GM23338 (cell line): ENCODE measurements at regions not wholly inside any gene's neighbourhood (a gene's known extent, or its start where the extent isn't known, plus 50 kb on each side); places are given as distances from the start of the nearest gene placed in this dataset.

Experiments
- ATAC-seq: fragments of 200-7000 bp; cut with Tn5 transposase; 3 replicates; pipeline ENCODE4 v1.9.1; 2020
- DNase-seq: peaks from one replicate; pipeline ENCODE4 v3.0.0-alpha.2; 2015; ENCODE audit warnings: low spot score
- H2AFZ ChIP-seq: fragments of 200-600 bp; sonication (generic); 2 replicates; pipeline ENCODE4 v1.8.0; 2016; ENCODE audit warnings: antibody characterized with exemption, mild to moderate bottlenecking, moderate library complexity
- H3F3A ChIP-seq: fragments of 200-600 bp; sonication (generic); replicated peaks from 2 replicates; pipeline ENCODE4 v1.8.0; 2017; ENCODE audit warnings: antibody characterized with exemption, mixed run types, low read depth
- H3K27ac ChIP-seq: fragments of 200-600 bp; sonication (generic); 2 replicates; pipeline ENCODE4 v1.6.1; 2016; ENCODE audit warnings: low read depth
- H3K27me3 ChIP-seq: fragments of 200-600 bp; sonication (generic); 2 replicates; pipeline ENCODE4 v1.8.0; 2016; ENCODE audit warnings: mild to moderate bottlenecking, mixed run types, moderate library complexity; ENCODE audit not compliant: insufficient read depth
- H3K36me3 ChIP-seq: fragments of 200-600 bp; sonication (generic); 2 replicates; pipeline ENCODE4 v1.8.0; 2016; ENCODE audit warnings: mild to moderate bottlenecking; ENCODE audit not compliant: insufficient read depth
- H3K4me1 ChIP-seq: fragments of 200-600 bp; sonication (generic); 2 replicates; pipeline ENCODE4 v1.8.0; 2016; ENCODE audit warnings: mild to moderate bottlenecking, moderate library complexity; ENCODE audit not compliant: insufficient read depth
- H3K4me2 ChIP-seq: fragments of 200-600 bp; sonication (generic); 2 replicates; pipeline ENCODE4 v1.7.1; 2017; ENCODE audit warnings: mixed run types
- H3K4me3 ChIP-seq: fragments of 200-600 bp; sonication (generic); 2 replicates; pipeline ENCODE4 v1.6.1; 2016; ENCODE audit warnings: mixed run types
- H3K79me2 ChIP-seq: fragments of 200-600 bp; sonication (generic); replicated peaks from 2 replicates; pipeline ENCODE4 v1.8.0; 2017; ENCODE audit warnings: mild to moderate bottlenecking; ENCODE audit not compliant: insufficient read depth
- H3K9me2 ChIP-seq: fragments of 200-600 bp; sonication (generic); 2 replicates; pipeline ENCODE4 v1.8.0; 2017; ENCODE audit not compliant: insufficient read depth
- H4K20me1 ChIP-seq: fragments of 200-600 bp; sonication (generic); replicated peaks from 2 replicates; pipeline ENCODE4 v1.8.0; 2017; ENCODE audit warnings: mild to moderate bottlenecking; ENCODE audit not compliant: insufficient read depth
- H3K27ac Mint-ChIP-seq: 2 replicates; pipeline ENCODE4 v1.8.0; 2020; ENCODE audit warnings: inconsistent platforms, mild to moderate bottlenecking, moderate library complexity, mixed read lengths
- H3K27me3 Mint-ChIP-seq: 3 replicates; pipeline ENCODE4 v1.8.0; 2022; ENCODE audit warnings: low read depth, mild to moderate bottlenecking, moderate library complexity, mixed read lengths, inconsistent platforms; ENCODE audit not compliant: insufficient read depth, poor library complexity
- H3K36me3 Mint-ChIP-seq: 3 replicates; pipeline ENCODE4 v1.8.0; 2021; ENCODE audit warnings: low read depth, mild to moderate bottlenecking, inconsistent platforms, moderate library complexity, mixed read lengths
- H3K4me1 Mint-ChIP-seq: 3 replicates; pipeline ENCODE4 v1.8.0; 2020; ENCODE audit warnings: mild to moderate bottlenecking, inconsistent platforms, mixed read lengths
- H3K4me3 Mint-ChIP-seq: 3 replicates; pipeline ENCODE4 v1.8.0; 2021; ENCODE audit warnings: moderate library complexity, mild to moderate bottlenecking, inconsistent platforms, mixed read lengths
- H3K9me3 Mint-ChIP-seq: 3 replicates; pipeline ENCODE4 v1.8.0; 2020; ENCODE audit warnings: moderate library complexity, mild to moderate bottlenecking, inconsistent platforms, mixed read lengths
- EZH2 ChIP-seq: fragments of 200-600 bp; sonication (generic); IDR thresholded peaks from one replicate; pipeline ENCODE4 v1.8.0; 2017; ENCODE audit warnings: antibody characterized with exemption, mild to moderate bottlenecking, low read depth; ENCODE audit not compliant: unreplicated experiment
- EZH2phosphoT487 ChIP-seq: fragments of 200-600 bp; sonication (generic); IDR thresholded peaks from one replicate; pipeline ENCODE4 v1.8.1; 2018; ENCODE audit warnings: antibody characterized with exemption; ENCODE audit not compliant: unreplicated experiment
- JUNB ChIP-seq: IDR thresholded peaks from one replicate; pipeline ENCODE4 v1.6.1; 2016; ENCODE audit warnings: antibody characterized with exemption; ENCODE audit not compliant: unreplicated experiment
- NANOG ChIP-seq: IDR thresholded peaks from 2 replicates; pipeline ENCODE4 v1.6.1; 2016; ENCODE audit warnings: antibody characterized with exemption, borderline replicate concordance
- STAT1 ChIP-seq: IDR thresholded peaks from one replicate; pipeline ENCODE4 v1.6.1; 2016; ENCODE audit warnings: antibody characterized with exemption; ENCODE audit not compliant: unreplicated experiment
- ZNF114 ChIP-seq: fragments of 250-450 bp; sonication (Bioruptor Pico); IDR thresholded peaks from 2 replicates; pipeline ENCODE4 v1.5.0; 2020; ENCODE audit warnings: mild to moderate bottlenecking, moderate library complexity
- ZNF331 ChIP-seq: fragments of 250-450 bp; sonication (Bioruptor Pico); IDR thresholded peaks from 2 replicates; pipeline ENCODE4 v1.5.0; 2020; ENCODE audit warnings: low read depth, mild to moderate bottlenecking, moderate library complexity
- TF ChIP-seq, protein P1 (sequence below), 2 experiments: fragments of 200-600 bp in 1 of 2; sonication (generic) in 1 of 2; conservative IDR thresholded peaks; 2 replicates each; pipeline versions ENCODE4 v1.5.1 to v1.6.1; 2016 to 2017; ENCODE audit warnings: antibody characterized with exemption in 2 of 2, low read depth in 2 of 2, mild to moderate bottlenecking in 2 of 2, moderate library complexity in 1 of 2
- TF ChIP-seq, protein P2 (sequence below): IDR thresholded peaks from one replicate; pipeline ENCODE4 v1.6.1; 2018; ENCODE audit warnings: antibody characterized with exemption; ENCODE audit not compliant: unreplicated experiment

DNA sequence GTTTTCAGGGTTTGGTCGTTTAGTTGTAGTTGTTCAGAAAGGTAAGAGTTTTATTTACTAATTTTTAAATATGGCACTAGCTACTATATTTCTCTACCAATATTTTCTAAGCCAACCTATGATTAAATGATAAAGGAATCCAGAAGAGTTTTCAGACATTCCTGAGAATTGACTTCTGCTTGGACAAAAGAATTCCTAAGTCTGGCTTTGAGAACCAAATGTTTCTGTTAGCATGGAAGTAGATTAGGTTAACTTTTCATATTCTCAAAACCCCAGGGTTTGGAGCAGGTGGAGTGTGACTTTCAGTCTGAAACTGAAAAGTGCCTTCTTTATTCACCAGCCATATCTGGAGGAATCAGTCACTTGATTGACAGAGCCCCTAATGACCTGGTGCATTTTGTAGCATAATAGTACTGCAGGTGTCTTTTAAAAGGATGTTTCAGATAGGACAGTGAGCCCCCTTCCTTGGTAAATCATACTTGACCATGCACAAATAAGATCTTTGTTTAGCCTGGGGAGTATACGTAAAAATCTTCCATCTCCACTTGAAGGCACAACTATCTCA lies 457.0 kb upstream of the ZNF462 start:
- no peaks in the 10 kb centered on the region for H3K27me3 ChIP-seq
- H3K4me2 ChIP-seq, result 0 out of 2 replicates have a peak overlapping the region, but pooled peaks have one; percentile 41
- Mint-ChIP-seq H3K27me3 (no peaks in the 10 kb centered on the region), H3K36me3 (no peaks in the 10 kb centered on the region), H3K9me3 (no peaks in the 10 kb centered on the region), H3K27ac (peak overlapping the region; percentile 75; the same call in 1 of the 2 replicates), H3K4me3 (no peak overlapping the region), H3K4me1 (peaks cover 14% of the 10 kb centered on the region)
- H4K20me1 ChIP-seq, result no peaks in the 10 kb centered on the region
- DNase-seq (peak; percentile 18), ATAC-seq (no peak)
- no peaks in the 10 kb centered on the region for H3K79me2 ChIP-seq
- H3K27ac ChIP-seq, result no peak overlapping the region; the same call in 1 of the 2 replicates
- H3K36me3 ChIP-seq, result no peaks in the 10 kb centered on the region
- H3K9me2 ChIP-seq, result no peaks in the 10 kb centered on the region
- TF ChIP-seq EZH2 (no peak), NANOG (no peak), ZNF114 (CRISPR knock-in tag) (no peak), EZH2phosphoT487 (no peak), JUNB (no peak), STAT1 (no peak), ZNF331 (no peak)
- TF ChIP-seq, protein P1, sequence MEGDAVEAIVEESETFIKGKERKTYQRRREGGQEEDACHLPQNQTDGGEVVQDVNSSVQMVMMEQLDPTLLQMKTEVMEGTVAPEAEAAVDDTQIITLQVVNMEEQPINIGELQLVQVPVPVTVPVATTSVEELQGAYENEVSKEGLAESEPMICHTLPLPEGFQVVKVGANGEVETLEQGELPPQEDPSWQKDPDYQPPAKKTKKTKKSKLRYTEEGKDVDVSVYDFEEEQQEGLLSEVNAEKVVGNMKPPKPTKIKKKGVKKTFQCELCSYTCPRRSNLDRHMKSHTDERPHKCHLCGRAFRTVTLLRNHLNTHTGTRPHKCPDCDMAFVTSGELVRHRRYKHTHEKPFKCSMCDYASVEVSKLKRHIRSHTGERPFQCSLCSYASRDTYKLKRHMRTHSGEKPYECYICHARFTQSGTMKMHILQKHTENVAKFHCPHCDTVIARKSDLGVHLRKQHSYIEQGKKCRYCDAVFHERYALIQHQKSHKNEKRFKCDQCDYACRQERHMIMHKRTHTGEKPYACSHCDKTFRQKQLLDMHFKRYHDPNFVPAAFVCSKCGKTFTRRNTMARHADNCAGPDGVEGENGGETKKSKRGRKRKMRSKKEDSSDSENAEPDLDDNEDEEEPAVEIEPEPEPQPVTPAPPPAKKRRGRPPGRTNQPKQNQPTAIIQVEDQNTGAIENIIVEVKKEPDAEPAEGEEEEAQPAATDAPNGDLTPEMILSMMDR (conservative IDR thresholded peaks at IDR 0.05; ENCODE audit: low read depth in 2 of 2), result no peak
- TF ChIP-seq, protein P2, sequence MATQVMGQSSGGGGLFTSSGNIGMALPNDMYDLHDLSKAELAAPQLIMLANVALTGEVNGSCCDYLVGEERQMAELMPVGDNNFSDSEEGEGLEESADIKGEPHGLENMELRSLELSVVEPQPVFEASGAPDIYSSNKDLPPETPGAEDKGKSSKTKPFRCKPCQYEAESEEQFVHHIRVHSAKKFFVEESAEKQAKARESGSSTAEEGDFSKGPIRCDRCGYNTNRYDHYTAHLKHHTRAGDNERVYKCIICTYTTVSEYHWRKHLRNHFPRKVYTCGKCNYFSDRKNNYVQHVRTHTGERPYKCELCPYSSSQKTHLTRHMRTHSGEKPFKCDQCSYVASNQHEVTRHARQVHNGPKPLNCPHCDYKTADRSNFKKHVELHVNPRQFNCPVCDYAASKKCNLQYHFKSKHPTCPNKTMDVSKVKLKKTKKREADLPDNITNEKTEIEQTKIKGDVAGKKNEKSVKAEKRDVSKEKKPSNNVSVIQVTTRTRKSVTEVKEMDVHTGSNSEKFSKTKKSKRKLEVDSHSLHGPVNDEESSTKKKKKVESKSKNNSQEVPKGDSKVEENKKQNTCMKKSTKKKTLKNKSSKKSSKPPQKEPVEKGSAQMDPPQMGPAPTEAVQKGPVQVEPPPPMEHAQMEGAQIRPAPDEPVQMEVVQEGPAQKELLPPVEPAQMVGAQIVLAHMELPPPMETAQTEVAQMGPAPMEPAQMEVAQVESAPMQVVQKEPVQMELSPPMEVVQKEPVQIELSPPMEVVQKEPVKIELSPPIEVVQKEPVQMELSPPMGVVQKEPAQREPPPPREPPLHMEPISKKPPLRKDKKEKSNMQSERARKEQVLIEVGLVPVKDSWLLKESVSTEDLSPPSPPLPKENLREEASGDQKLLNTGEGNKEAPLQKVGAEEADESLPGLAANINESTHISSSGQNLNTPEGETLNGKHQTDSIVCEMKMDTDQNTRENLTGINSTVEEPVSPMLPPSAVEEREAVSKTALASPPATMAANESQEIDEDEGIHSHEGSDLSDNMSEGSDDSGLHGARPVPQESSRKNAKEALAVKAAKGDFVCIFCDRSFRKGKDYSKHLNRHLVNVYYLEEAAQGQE, result no peak
- peaks cover 7% of the 10 kb centered on the region for H3K4me1 ChIP-seq
- no peak overlapping the region for H3K4me3 ChIP-seq
- no peaks in the 10 kb centered on the region for H3F3A ChIP-seq
- H2AFZ ChIP-seq, result no peak overlapping the region

DNA sequence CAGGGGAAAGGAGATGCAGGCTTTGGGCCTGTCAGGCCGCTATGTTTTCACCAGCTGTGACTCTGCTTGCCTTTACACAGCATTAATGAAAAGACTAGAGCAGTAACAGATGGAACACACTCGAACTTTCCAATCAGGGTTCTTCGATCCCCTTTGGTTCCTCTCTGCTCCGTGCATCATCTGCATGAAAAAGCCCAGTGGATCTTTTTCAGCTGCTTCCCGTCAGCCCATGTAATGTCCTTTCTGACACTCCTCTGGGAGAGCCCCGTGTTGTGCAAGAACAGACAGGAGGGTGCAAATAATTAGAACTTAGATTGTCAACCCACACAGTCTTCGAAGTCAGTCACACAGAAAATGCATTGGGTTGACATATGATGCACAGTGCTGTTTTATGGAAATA lies 448.9 kb upstream of the ZNF462 start:
- H4K20me1 ChIP-seq, result no peaks in the 10 kb centered on the region
- H3K27me3 ChIP-seq, result no peaks in the 10 kb centered on the region
- TF ChIP-seq, protein P2, result no peak
- TF ChIP-seq ZNF331, result no peak
- TF ChIP-seq EZH2phosphoT487, result no peak
- H3F3A ChIP-seq, result no peaks in the 10 kb centered on the region
- no peaks in the 10 kb centered on the region; the same call in 1 of the 2 replicates for H3K4me1 ChIP-seq
- peak overlapping the region; percentile 69; the same call in 1 of the 2 replicates for H2AFZ ChIP-seq
- Mint-ChIP-seq H3K9me3 (no peaks in the 10 kb centered on the region), H3K4me1 (peaks cover 5% of the 10 kb centered on the region), H3K4me3 (no peak overlapping the region), H3K36me3 (no peaks in the 10 kb centered on the region), H3K27ac (no peak overlapping the region), H3K27me3 (no peaks in the 10 kb centered on the region)
- no peaks in the 10 kb centered on the region for H3K79me2 ChIP-seq
- no peak overlapping the region for H3K4me2 ChIP-seq
- DNase-seq (peak; percentile 7), ATAC-seq (peak; percentile 40; the same call in 2 of the 3 replicates)
- no peak overlapping the region for H3K4me3 ChIP-seq
- H3K27ac ChIP-seq, result no peak overlapping the region
- no peaks in the 10 kb centered on the region for H3K36me3 ChIP-seq
- H3K9me2 ChIP-seq, result peaks cover 6% of the 10 kb centered on the region; the same call in 1 of the 2 replicates
